ENCODE measurements at regions not wholly inside any gene's neighbourhood (a gene's known extent, or its start where the extent isn't known, plus 50 kb on each side); places are given as distances from the start of the nearest gene placed in this dataset.

- H3K79me2 ChIP-seq (ENCODE audit: low read length), result no peaks in the 10 kb centered on the region
- H3K9me3 ChIP-seq (ENCODE audit: insufficient read depth, low read length), result no peaks in the 10 kb centered on the region
- no peaks in the 10 kb centered on the region for H3K4me1 ChIP-seq (ENCODE audit: low read length)
- H3K27me3 ChIP-seq (ENCODE audit: low read depth, low read length), result no peaks in the 10 kb centered on the region; the same call in 1 of the 2 replicates
- no peak overlapping the region for H3K9ac ChIP-seq (ENCODE audit: low read length)
- H3K4me2 ChIP-seq (ENCODE audit: low read length), result no peak overlapping the region
- H3K4me3 ChIP-seq (ENCODE audit: low read length), result no peak overlapping the region
- H4K20me1 ChIP-seq (ENCODE audit: insufficient read depth, low read length), result no peaks in the 10 kb centered on the region
- H3K36me3 ChIP-seq (replicated peaks; ENCODE audit: low read depth, low read length), result no peaks in the 10 kb centered on the region
- TF ChIP-seq CTCF (IDR thresholded peaks at IDR 0.05; ENCODE audit: low read depth, low read length) (no peak), EZH2phosphoT487 (IDR thresholded peaks at IDR 0.05; ENCODE audit: low read depth) (no peak)
- no peak overlapping the region for H2AFZ ChIP-seq (ENCODE audit: low read depth, low read length)
- no peak overlapping the region for H3K27ac ChIP-seq (ENCODE audit: low read length)
These were observed 51.0 kb upstream of the DLG1 start for GRCh38 chr3:197349368-197349767.
